HG02763 (cell line): ENCODE measurements at regions not wholly inside any gene's neighbourhood (a gene's known extent, or its start where the extent isn't known, plus 50 kb on each side); places are given as distances from the start of the nearest gene placed in this dataset.
"Not testable (repeated sequence)": the region's sequence is repeated elsewhere in the genome, so short reads cannot be mapped to it uniquely, and the experiment has no call there.

Experiments used
- ATAC-seq: cut with Tn5 transposase; IDR thresholded peaks from one replicate; pipeline ENCODE4 v1.9.1; 2021; ENCODE audit warnings: mild to moderate bottlenecking, moderate library complexity; ENCODE audit not compliant: unreplicated experiment

- ATAC-seq = no peak
Observed at GRCh38 chr4:58871509-58871908, 1761.3 kb upstream of the IGFBP7 start.

DNA sequence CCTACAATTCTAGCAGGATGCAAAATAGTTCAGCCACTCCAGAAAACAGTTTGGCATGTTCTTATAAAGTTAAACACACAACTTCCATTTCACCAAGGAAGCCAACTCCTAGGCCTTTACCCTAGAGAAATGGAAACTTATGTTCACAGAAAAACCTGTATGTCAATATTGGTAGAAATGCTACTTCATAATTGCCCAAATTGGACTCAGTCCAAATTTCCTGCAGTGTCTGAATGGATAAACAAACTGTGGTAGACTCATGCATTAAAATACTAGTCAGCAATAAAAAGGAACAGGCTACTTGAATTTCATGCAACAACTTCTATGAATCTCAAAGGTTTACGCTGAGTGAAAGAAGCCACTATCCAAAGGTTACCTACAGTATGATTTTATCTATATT lies 1738.8 kb upstream of the IGFBP7 start:
- no peak for ATAC-seq

GRCh38 chr4:58843455-58843854 lies 1733.3 kb upstream of the IGFBP7 start:
- no peak for ATAC-seq

- no peak for ATAC-seq
Observed at GRCh38 chr4:58833126-58833525, 1722.9 kb upstream of the IGFBP7 start.

DNA sequence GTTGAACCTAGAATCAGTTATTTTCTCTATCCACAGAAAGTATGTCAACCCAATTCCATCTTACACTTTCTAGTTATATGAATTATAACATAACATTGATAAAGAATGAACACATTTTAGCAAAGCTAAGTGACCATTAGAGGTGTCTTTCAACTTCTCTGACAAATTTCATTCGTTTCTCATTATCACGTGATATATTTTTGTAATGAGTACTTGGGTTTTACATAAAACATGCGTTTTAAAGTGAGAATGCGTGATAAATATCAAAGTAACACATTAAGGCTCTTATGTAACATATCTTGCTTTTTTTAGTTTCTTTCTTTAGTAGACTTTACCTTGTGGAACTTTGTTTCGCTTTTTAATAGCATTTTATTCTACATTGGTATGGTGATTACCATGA lies 1715.1 kb upstream of the IGFBP7 start:
- ATAC-seq = no peak

DNA sequence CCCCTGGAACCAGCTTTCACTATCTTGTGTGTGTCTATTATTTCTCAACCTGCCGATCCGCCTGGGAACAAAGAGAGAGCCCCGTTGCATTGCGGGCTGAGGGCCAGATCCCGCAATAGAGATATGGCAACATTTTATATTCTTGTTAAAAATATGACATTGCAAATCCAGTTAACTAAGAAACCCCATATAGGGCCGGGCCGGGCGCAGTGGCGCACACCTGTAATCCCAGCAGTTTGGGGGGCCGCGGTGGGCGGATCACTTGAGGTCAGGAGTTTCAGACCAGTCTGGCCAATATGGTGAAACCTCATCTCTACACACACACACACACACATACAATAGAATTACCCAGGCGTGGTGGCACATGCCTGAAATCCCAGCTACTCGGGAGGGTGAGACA lies 1708.4 kb upstream of the IGFBP7 start:
- ATAC-seq = not testable (repeated sequence)

- ATAC-seq = no peak
Observed at GRCh38 chr4:58809948-58810347, 1699.8 kb upstream of the IGFBP7 start.

DNA sequence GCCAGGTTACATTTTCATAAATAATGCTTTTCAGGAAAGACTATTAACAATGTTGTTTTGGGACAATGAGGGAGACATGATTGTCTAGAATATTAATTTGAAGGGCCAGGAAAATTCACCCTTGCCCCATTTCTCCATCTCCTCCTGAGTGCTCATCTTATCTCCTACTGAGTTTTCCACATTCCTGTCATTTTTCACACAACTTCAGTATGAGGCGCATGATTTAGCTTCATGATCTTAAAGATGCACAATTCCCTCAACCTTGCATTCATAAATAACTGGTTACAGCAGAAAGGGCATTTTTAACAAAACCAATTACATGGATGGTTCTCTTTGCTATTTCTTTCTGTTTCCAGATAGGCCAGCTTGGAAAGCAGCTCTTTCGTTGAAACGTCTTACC lies 1699.2 kb upstream of the IGFBP7 start:
- no peak for ATAC-seq

DNA sequence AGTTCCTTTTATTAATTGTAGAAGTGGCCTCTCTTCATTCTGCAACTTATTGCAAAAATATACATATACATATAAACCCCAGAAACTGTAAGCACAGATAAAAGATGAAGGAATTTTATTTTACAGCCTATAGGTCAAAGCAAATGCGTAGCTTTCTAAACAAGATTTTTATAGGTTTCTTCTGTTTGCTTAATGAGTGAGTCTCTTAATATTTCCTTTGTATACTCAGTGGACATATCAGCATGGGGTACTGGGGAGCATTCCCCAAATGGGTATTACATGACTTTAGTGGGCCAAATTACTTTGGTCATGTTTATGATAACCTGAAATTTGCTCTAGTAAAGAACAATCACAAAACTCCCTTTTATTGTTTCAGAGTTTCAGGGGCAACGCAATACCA lies 1698.6 kb upstream of the IGFBP7 start:
- ATAC-seq = no peak

DNA sequence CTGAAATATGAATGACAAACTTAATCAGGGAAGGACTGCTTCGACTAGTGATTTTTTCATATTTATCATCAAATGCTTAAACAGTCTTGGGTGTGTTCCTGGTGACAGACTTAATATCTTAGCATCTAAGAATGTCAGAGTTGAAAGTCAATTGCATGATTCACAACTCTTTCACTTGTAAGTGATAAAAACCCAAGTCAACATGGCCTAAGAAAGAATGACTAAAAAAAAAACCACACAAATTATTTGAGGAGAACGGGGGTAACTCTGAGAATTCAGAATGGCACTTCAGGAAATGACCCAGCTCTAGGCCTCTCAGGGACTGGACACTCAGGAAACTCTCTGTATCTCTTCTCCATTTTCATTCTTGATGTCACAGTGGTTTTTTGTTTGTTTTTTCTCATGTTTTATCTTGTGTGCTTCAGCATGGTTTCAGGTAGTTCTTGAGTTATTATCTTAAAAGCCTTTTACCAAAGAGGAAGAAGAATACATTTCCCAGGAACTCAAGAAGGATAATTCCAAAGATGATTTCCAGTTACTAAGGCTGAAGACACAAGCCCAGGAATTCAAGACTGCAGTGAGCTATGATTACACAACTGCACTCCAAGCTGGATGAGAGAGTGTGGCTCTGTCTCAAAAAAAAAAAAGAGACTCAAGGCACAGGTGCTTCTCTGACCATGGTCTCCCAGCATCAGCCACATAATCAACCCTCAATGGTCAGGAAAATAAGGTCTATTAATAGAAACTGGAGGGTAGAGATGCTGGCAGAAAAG lies 1697.8 kb upstream of the IGFBP7 start:
- no peak for ATAC-seq

- no peak for ATAC-seq
Observed at GRCh38 chr4:58776627-58777026, 1666.4 kb upstream of the IGFBP7 start.

DNA sequence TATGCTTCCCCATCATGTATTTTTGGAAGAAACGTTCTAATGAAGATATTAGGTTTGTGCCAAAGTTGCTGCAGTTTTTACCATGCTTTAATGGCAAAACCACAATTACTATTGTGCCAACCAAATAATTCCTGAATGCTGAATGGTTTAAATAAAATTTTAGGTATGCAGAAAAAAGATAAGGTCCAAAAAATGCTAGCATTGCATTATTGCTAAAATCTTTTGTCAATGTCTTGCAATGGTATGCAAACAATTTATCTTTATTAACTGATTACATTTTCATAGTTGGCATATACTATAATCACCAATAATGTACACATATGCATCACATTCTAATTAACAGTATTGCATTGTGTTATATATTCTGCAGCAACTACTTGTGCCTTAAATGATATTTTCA lies 1657.4 kb upstream of the IGFBP7 start:
- no peak for ATAC-seq

GRCh38 chr4:58766763-58767162 lies 1656.6 kb upstream of the IGFBP7 start:
- no peak for ATAC-seq

- ATAC-seq = no peak
Observed at GRCh38 chr4:58761563-58761962, 1651.4 kb upstream of the IGFBP7 start.

GRCh38 chr4:58760737-58761136 lies 1650.6 kb upstream of the IGFBP7 start:
- ATAC-seq = no peak

DNA sequence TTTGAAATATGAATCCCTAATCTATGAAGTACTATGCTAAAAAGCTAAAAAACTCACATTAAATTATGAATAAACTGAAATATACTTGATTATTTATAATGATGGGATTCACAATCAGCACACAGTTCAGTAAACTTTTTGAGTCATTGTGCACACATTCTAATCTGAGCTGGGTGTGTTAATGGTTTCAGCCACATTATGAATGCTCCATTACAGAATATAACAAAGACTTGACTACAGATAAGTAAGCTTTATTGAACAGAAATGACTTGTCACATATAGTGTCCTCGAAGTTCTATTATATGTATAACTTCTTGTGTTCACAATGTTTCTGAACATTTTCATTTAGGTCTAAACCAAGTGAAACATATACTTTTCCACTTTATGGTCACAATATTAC lies 1649.9 kb upstream of the IGFBP7 start:
- no peak for ATAC-seq

- no peak for ATAC-seq
Observed at GRCh38 chr4:58749206-58749605, 1639.0 kb upstream of the IGFBP7 start.

DNA sequence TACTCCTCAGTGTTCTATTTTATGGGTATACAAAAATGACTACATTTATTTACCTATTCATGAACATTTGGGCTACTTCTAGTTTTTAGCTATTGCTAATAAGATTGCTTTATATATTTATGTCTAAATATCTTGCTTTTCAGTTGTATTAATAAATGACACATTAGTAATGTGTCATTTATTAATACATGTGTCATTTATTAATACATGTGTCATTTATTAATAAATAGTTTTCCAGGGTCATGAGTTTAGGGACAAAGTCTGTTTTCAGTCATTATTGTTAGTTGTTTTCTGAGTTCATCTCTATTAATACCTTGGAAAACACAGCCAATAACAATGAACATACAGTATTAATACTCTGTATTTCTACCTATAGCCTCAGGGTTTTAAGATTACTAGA lies 1630.7 kb upstream of the IGFBP7 start:
- ATAC-seq = no peak

DNA sequence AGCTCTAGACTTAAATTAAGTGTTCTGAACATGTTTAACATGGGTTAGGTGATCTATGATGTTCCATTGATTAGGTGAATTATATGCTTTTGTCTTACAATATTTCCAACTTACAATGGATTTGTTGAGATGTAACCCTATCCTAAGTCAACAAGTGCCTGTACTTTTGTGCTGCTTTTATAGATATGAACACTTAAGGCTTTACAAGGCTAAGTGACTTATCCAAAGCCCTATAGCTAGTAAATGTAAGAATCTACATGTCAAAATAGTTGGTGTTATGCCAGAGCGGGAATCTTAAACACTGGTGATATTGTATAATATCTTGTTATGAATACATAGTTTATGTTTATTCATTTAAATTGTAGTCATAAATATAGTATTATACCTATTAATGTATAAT lies 1629.1 kb upstream of the IGFBP7 start:
- ATAC-seq = no peak

DNA sequence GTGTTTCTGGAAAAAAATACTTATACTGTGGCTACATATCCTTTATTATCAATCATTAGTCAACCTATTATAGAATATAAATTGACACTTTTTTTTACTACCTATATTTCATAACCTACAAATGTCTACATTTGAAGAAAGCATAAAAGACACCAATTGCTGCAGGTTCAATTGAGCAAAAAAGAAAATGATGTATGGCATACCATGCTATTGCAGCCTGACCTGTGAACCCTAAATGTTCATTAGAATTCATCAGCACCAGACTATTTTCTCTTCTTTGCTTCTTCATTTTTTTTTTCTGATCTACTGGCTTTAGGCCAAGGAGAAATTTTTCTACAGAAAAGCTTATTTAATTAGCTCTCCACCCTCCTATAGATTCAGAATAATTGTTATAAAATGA lies 1628.2 kb upstream of the IGFBP7 start:
- ATAC-seq = no peak

DNA sequence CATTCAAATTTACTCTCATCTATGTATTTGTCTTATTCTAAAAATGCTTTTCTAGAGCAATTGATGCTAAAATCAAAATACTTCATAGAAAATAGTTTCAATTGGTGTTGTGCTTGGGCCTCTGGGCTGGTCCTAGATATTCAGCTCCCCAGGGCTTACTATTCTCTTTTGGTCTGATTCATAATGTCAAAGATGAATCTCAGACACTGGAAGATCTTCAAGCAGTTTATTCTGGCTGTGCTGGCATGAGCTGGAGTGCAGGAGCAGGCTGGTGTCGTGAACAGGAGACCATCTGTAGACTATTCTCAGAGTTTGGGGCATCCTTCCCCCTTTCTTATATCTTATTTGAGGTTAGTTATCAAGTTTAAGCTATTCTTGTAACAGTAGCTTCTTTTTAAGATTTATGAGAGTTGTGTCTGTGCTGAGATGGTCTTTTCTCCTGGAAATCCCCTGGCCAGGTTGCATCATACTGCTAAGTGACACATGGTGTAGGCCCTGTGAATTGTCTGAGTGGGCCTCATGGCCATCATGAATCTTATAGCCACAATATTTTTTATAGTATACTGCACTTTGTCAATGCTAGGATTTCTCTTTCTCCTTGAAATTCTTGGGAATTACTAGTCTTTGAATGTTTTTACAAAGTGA lies 1624.0 kb upstream of the IGFBP7 start:
- no peak for ATAC-seq

- no peak for ATAC-seq
Observed at GRCh38 chr4:58732973-58733372, 1622.8 kb upstream of the IGFBP7 start.

DNA sequence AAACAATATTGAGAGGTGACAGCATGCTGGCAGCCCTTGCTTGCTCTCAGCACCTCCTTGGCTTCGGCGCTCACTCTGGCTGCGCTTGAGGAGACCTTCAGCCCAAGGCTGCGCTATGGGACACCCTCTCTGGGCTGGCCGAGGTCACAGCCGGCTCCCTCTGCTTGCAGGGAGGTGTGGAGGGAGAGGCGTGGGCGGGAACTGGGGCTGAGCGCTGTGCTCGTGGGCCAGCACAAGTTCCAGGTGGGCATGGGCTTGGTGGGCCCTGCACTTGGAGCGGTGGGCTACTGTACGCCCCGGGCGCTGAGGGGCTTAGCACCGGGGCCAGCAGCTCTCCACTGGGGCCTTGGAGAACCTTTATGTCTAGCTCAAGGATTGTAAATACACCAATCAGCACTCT lies 1613.8 kb upstream of the IGFBP7 start:
- no peak for ATAC-seq
